ENCODE measurements at regions not wholly inside any gene's neighbourhood (a gene's known extent, or its start where the extent isn't known, plus 50 kb on each side); places are given as distances from the start of the nearest gene placed in this dataset.
A peak's percentile ranks its signal among the peaks of the same experiment; 100 is the strongest.

- no peak for DNase-seq
Observed at GRCh38 chr2:199707593-199708185, 143.3 kb downstream of the FTCDNL1 start.

DNA sequence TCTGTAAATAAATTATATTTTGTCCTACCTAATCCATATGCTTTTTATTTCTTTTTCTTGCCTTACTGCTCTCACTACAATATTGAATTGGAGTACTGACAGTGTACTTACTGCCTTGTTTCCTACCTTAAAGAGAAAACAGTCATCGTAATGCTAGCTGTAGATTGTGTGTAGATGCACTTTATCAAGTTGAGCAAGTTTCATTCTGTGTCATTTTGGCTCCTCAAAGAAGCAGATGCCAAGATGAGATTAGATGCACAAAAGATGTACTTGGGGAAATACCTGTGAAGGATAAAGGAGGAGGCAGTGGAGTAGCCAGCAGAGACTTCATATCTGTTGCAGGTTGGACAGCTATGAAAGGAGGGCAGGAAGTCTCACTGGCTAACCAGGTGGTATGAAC is 145.5 kb downstream of the FTCDNL1 start:
- peak; percentile 49 for DNase-seq

GRCh38 chr2:199704358-199705238 is 146.4 kb downstream of the FTCDNL1 start:
- peak; percentile 50 for DNase-seq

DNA sequence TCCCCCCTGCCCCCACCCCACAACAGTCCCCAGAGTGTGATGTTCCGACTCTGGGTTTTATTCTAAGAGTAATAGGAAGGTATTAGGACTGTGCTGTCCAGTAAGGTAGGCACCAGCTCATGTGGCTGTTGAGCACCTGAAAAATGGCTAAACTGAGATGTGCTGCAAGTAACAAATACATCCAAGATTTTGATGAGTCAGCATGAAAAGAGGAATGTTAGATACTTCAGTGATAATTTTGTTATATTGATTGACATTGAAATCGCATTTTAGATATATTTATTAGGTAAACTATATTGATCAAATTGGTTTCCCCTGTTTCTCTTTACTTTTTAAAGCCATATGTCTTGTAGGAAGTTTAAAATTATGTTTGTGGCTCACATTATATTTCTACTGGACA is 147.8 kb downstream of the FTCDNL1 start:
- no peak for DNase-seq

DNA sequence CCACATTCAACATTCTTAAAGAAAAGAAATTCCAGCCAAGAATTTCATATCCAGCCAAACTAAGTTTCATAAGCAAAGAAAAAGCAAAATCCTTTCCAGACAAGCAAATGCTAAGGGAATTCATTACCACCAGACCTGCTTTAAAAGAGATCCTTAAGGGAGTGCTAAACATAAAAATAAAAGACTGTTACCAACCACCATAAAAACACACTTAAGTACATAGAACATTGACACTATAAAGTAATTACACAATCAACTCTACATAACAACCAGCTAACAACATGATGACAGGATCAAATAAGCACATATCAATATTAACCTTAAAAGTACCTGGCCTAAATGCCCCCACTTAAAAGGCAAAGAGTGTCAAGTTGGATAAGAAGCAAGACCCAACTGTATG is 153.5 kb downstream of the FTCDNL1 start:
- no peak for DNase-seq

GRCh38 chr2:199696048-199696447 is 154.9 kb downstream of the FTCDNL1 start:
- no peak for DNase-seq

DNA sequence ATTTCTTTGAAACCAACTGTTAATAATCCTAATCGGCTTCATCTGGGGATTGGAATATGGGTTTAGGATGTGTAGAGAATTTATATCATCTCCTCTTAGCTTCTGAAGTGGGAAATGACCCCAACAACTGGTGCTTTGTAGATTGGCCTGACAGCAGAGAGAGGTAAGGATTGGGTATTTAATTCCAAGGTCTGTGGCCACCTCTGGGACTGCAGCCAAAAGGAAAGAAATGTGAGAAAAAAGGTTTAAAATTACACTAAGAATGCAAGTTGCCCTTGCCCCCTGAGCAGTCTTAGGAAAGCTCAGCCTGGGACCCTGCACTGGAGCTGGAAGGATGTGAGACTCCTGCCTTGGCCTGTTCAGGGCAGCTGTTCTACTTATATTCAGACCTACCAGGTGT is 157.1 kb downstream of the FTCDNL1 start:
- DNase-seq: no peak

GRCh38 chr2:199692489-199692888 is 158.5 kb downstream of the FTCDNL1 start:
- no peak for DNase-seq

GRCh38 chr2:199690225-199690624 is 160.8 kb downstream of the FTCDNL1 start:
- DNase-seq: no peak

DNA sequence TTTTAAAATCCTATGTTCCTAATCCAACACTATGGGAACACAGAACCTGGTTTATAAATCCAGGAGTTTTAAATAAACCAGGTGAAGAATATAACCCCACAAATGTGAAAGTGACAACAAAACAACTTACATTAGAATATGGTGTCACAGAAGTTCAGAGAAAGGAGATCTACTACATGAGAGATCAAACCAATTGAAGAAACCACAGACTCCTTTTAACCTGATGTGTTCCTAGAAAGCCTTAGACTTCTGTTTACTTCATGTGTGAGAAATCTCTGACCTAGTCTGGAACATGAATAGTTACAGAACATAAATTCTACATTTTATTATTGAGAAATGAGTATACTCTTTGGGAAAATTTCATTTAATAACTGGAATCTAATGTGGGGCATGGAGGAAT is 165.3 kb downstream of the FTCDNL1 start:
- DNase-seq: no peak

GRCh38 chr2:199684832-199685231 is 166.2 kb downstream of the FTCDNL1 start:
- no peak for DNase-seq

DNA sequence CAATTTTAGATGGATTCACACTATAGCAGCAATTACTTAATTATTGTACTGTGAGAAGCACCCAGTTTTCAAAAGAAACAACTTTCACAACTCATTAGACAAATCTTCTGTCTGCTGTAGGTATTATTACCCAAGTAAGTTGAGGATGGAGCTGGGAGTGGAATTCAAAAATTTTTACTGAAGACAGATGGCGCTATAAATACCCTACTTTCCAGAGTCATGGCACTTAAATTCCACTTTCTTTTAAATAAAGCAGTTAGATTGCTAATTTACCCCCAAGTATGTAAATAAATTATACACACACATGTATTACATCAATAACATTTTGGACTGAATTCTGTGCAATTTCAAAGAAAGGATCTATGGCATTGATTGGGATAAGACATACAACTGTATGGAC is 166.8 kb downstream of the FTCDNL1 start:
- no peak for DNase-seq

GRCh38 chr2:199682001-199682400 is 169.0 kb downstream of the FTCDNL1 start:
- DNase-seq: no peak

DNA sequence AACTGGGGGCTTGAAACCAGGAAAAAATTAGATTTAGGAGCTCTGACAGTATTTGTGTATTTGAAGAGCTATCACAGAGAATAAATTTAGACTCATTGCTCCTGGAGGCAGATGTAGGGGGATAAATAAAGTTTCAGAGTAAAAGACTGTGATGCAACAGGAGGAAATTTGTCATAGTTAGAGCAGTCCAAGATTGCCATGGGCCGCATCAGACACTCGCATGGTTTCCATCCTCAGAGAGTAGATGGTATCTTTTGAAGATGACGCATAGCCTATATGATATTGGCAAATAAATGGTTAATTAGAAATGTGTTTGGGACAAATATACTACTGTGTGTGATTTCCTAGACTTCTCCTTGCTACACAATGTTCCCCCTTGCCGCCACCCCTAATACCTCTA is 170.5 kb downstream of the FTCDNL1 start:
- no peak for DNase-seq

DNA sequence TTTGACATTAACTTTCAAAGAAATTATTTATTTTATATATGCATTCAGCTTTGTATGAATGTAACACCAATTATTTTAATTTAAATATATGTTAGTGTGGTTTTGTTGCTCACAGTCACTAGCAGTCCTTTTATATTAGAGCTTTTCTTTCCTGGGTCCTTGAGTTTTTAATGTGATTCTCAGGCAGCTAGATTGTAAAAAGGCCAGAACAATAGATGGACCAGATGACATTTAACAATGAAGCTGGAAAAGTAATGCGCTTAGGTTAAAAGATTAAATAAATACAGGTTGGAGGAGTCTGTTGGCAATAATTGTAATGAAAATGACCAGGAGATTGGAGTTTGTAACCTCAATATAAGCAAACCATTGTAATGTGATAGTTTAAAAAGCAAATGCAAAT is 171.1 kb downstream of the FTCDNL1 start:
- DNase-seq: no peak

DNA sequence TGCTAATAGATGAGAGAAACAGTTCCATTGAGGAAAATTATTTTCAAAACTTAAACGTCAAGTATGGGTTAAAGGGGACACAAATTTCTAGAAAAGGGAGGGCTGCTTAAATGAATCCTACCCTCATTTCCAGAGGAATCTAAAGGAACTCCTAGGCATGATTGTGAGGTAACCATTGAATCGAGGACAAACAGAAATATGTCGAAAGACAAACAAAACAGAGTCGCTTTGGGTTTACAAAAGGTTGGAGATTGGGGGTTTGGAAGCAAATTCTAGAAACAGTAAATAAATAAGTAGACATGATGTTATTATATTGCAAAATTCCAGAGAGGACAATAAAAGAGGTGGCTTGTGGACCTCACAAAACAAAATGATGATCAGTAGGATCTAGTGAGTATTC is 173.1 kb downstream of the FTCDNL1 start:
- no peak for DNase-seq

DNA sequence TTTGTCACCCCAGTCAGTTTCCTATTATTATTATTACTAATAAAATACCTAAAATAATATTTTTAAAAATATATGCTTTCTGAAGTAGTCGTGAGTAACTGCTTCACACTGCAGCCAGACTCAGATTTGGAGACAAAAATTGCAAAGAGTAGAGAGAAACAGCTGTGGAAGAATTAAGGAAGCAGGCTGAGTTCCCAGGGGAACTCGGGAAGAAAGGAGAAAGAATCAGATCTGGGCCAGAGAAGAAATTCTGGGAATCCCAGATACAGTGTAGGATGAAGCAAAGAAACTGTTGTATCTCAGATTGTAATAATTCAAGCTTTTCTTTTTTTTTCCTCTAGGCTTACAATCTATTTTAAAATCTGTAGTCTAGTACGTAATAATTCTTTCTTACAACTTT is 182.3 kb downstream of the FTCDNL1 start:
- DNase-seq: no peak

DNA sequence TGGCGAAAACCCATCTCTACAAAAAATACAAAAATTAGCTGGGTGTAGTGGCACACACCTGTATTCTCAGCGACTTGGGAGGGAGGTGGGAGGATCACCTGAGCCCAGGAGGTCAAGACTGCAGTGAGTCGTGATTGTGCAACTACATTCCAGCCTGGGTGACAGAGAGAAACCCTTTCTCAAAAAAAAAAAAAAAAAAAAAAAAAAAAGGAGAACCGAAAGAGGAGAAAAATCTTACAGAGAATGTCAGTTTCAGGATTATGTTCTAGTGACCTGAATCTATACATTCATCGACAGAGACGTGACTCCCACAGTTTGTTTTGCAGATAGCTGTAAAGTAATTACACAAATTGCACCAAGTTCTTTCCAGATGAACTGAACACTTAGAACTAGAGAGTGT is 187.8 kb downstream of the FTCDNL1 start:
- no peak for DNase-seq

- no peak for DNase-seq
Observed at GRCh38 chr2:199662255-199662654, 188.7 kb downstream of the FTCDNL1 start.

GRCh38 chr2:199660167-199660566 is 190.8 kb downstream of the FTCDNL1 start:
- DNase-seq: no peak

DNA sequence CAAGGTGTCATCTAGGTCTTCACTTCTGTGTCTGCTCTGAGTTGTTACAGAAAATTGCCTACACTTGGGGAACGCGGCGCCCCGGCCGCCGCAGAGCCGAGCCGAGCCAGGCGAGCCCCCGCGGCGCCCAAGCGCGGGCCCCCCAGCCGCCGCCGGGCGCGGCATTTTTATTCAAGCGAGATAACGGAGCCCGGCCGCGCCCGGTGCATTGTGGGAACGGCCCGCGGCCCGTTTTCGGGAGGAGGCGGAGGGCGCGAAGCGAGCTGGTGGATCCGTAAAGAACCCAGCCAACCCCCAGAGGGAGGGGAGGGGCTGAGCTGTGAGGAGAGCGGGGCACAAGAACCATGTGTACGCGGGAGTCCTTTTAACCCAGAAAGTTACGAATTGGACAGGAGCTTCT is 191.8 kb downstream of the FTCDNL1 start:
- DNase-seq: peak; percentile 22

- DNase-seq: no peak
Observed at GRCh38 chr2:199646439-199646838, 188.7 kb upstream of the SATB2 start.

DNA sequence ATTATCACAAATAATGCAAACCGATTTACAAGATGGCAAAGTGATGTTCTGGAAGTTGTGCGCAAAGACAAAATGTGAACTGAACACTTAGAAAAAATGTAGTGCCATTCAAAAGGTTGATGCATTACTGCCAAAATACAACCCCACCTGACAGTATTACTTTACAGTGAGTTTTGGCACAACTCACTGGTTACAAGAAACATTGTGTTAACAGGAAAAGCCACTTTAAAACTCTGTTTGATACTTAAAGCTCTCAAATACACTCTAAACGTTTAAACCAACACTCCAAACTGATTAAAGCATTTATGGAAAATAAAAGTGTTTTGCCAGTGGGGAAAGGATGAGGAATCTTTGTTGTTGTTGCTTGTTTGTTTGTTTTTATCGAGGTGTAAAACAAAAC is 173.4 kb upstream of the SATB2 start:
- no peak for DNase-seq

- DNase-seq: no peak
Observed at GRCh38 chr2:199629301-199629700, 171.6 kb upstream of the SATB2 start.

- DNase-seq: no peak
Observed at GRCh38 chr2:199627417-199627816, 169.7 kb upstream of the SATB2 start.

All from activated CD4-positive, alpha-beta T cell treated with anti-CD3 and anti-CD28 coated beads, Interleukin-10, Interleukin-2, amounts not matched to agents 100 ng/mL and 50 ng/mL, durations not matched to agents 16 hours and 8 hours (primary cell).